ENCODE measurements at regions not wholly inside any gene's neighbourhood (a gene's known extent, or its start where the extent isn't known, plus 50 kb on each side); places are given as distances from the start of the nearest gene placed in this dataset.
A peak's percentile ranks its signal among the peaks of the same experiment; 100 is the strongest.

GRCh38 chr2:23283653-23284052 lies 101.3 kb upstream of the KLHL29 start:
- no peaks in the 10 kb centered on the region for H3K79me2 ChIP-seq (ENCODE audit: insufficient read depth, low read length)
- TF ChIP-seq ELF1 (IDR thresholded peaks at IDR 0.05; ENCODE audit: borderline replicate concordance, low read depth) (no peak), SRF (IDR thresholded peaks at IDR 0.05; ENCODE audit: low read depth) (no peak), CTCF (IDR thresholded peaks at IDR 0.05 in 2 of 3, conservative IDR thresholded peaks at IDR 0.05 in 1 of 3; ENCODE audit: borderline replicate concordance in 1 of 3, insufficient read depth in 1 of 3, low read depth in 2 of 3, low read length in 2 of 3) (no peak), ZNF274 (IDR thresholded peaks at IDR 0.05; ENCODE audit: low read depth, low read length) (no peak), CEBPB (IDR thresholded peaks at IDR 0.05; ENCODE audit: low read depth) (no peak), REST (IDR thresholded peaks at IDR 0.05; ENCODE audit: low read depth) (no peak), EGR1 (IDR thresholded peaks at IDR 0.05; ENCODE audit: low read depth) (no peak), JUND (IDR thresholded peaks at IDR 0.05) (no peak)
- H4K20me1 ChIP-seq (ENCODE audit: insufficient read depth), result no peaks in the 10 kb centered on the region
- no peak overlapping the region for H3K27ac ChIP-seq (ENCODE audit: low read depth, low read length)
- H3K27me3 ChIP-seq (ENCODE audit: insufficient read depth, low read length), result peaks cover 27% of the 10 kb centered on the region
- RAD21 ChIA-PET (ENCODE audit: low non-redundant PET in 1 of 2, low total read pairs in 2 of 2, uncharacterized antibody in 2 of 2, unreplicated experiment in 2 of 2), result no interaction called here
- BruUV-seq (replicated peaks), result no TSS peak
- H3K36me3 ChIP-seq (ENCODE audit: control insufficient read depth in 1 of 2, insufficient read depth in 2 of 2, low read length in 2 of 2), result no peaks in the 10 kb centered on the region
- no peak overlapping the region for H3K4me2 ChIP-seq (ENCODE audit: low read length)
- peaks cover 0 to 12% of the 10 kb centered on the region in 2 experiments; a peak in 1 of 4 replicates for H3K4me1 ChIP-seq (ENCODE audit: control insufficient read depth in 1 of 2, insufficient read depth in 2 of 2, low read length in 2 of 2)
- H3K9me2 ChIP-seq (ENCODE audit: insufficient read depth), result no peaks in the 10 kb centered on the region
- no peak overlapping the region for H3K4me3 ChIP-seq (replicated peaks in 1 of 2; ENCODE audit: low read depth in 1 of 2, low read length in 2 of 2)
- H3K9me3 ChIP-seq (ENCODE audit: control insufficient read depth in 1 of 2, insufficient read depth in 1 of 2, low read depth in 1 of 2, low read length in 2 of 2), result no peaks in the 10 kb centered on the region
- no peak overlapping the region for H2AFZ ChIP-seq (ENCODE audit: low read depth, low read length, poor library complexity, severe bottlenecking)
- POLR2A ChIA-PET, result no interaction called here
- ATAC-seq (peak; percentile 42; the same call in 1 of the 2 replicates), DNase-seq (ENCODE audit: low read depth, low spot score) (no peak)
- intact Hi-C loops (cut with micrococcal nuclease), result no loop called here
- H3K9ac ChIP-seq (ENCODE audit: low read length), result no peak overlapping the region
- CTCF ChIA-PET, result no interaction called here
